OCI-LY1 (cell line): ENCODE measurements at regions not wholly inside any gene's neighbourhood (a gene's known extent, or its start where the extent isn't known, plus 50 kb on each side); places are given as distances from the start of the nearest gene placed in this dataset.

Source experiments
- CTCF ChIP-seq: fragments of 200-600 bp; sonication (generic), shearing (Covaris generic); IDR thresholded peaks from 2 replicates; pipeline ENCODE4 v1.5.1; 2017; ENCODE audit warnings: mild to moderate bottlenecking, antibody characterized with exemption, low read length, moderate library complexity, mixed read lengths
- EZH2 ChIP-seq: fragments of 200-600 bp; sonication (generic), shearing (Covaris generic); IDR thresholded peaks from 2 replicates; pipeline ENCODE4 v1.8.0; 2017; ENCODE audit warnings: borderline replicate concordance, mixed run types, mild to moderate bottlenecking, antibody characterized with exemption, low read length, moderate library complexity, mixed read lengths

GRCh38 chr2:128594651-128594910 is 275.9 kb upstream of the HS6ST1 start:
- no peak for TF ChIP-seq CTCF
- no peak for TF ChIP-seq EZH2
